ENCODE measurements at regions not wholly inside any gene's neighbourhood (a gene's known extent, or its start where the extent isn't known, plus 50 kb on each side); places are given as distances from the start of the nearest gene placed in this dataset.
"Not testable (repeated sequence)": the region's sequence is repeated elsewhere in the genome, so short reads cannot be mapped to it uniquely, and the experiment has no call there.

GRCh38 chr22:25493794-25494193 lies 70.7 kb upstream of the GRK3 start:
- TF ChIP-seq CTCF (IDR thresholded peaks at IDR 0.05): no peak
- no peak overlapping the region for H3K4me3 ChIP-seq
- no peak for DNase-seq (ENCODE audit: low spot score in 2 of 2)
- intact Hi-C loops (cut with DNase I): no loop called here
- no peaks in the 10 kb centered on the region for H3K4me1 ChIP-seq
- H3K27ac ChIP-seq: no peak overlapping the region
- peaks cover 0 to 8% of the 10 kb centered on the region in 2 donors for H3K36me3 ChIP-seq
- H3K9me3 ChIP-seq: no peaks in the 10 kb centered on the region
- H3K27me3 ChIP-seq: no peaks in the 10 kb centered on the region

GRCh38 chr22:25494774-25495173 lies 69.7 kb upstream of the GRK3 start:
- no peak for DNase-seq (ENCODE audit: low spot score in 2 of 2)
- H3K4me3 ChIP-seq: no peak overlapping the region
- no peaks in the 10 kb centered on the region for H3K9me3 ChIP-seq
- no peaks in the 10 kb centered on the region for H3K27me3 ChIP-seq
- H3K4me1 ChIP-seq: no peaks in the 10 kb centered on the region
- TF ChIP-seq CTCF (IDR thresholded peaks at IDR 0.05): no peak
- intact Hi-C loops (cut with DNase I): no loop called here
- H3K36me3 ChIP-seq: peaks cover 0 to 6% of the 10 kb centered on the region in 2 donors
- no peak overlapping the region for H3K27ac ChIP-seq

- no peak overlapping the region for H3K4me3 ChIP-seq
- H3K9me3 ChIP-seq: no peaks in the 10 kb centered on the region
- no peak for TF ChIP-seq CTCF (IDR thresholded peaks at IDR 0.05)
- intact Hi-C loops (cut with DNase I): no loop called here
- H3K36me3 ChIP-seq: peaks cover 0 to under 1% of the 10 kb centered on the region in 2 donors
- H3K4me1 ChIP-seq: no peaks in the 10 kb centered on the region
- H3K27ac ChIP-seq: no peak overlapping the region
- H3K27me3 ChIP-seq: no peaks in the 10 kb centered on the region
- DNase-seq (ENCODE audit: low spot score in 2 of 2): no peak
Observed at GRCh38 chr22:25495285-25495684, 69.2 kb upstream of the GRK3 start.

DNA sequence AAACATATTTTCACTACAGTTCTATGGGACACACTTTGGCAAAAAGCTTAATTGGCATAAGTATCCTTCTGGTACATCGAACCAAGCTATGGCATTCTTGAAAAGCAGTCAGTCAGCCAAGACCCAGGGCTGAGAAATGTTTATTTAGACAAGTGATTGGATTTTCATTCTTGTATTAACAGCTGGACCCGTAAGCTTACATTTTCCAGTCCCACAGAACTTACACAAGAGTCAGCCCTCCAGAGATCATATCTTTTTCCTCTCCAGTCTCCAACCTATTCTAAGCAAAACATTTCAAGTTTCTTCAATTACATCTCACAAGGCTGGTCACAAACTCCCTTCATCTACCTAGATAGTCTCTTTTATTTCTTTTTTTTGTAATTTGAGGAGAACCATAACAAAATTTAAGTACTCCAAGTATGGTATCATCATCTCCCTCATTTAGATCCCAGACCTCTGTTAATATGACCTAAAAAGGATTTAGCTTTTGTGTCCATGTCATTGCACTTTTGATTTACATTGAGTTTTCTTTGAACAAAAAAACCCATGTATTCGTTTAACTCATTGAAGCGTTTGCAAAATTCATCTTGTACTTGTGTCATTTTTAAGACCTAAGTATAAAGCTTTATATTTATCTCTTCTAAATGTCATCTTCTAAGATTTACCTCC lies 67.9 kb upstream of the GRK3 start:
- no peak overlapping the region for H3K4me3 ChIP-seq
- no peaks in the 10 kb centered on the region for H3K4me1 ChIP-seq
- DNase-seq (ENCODE audit: low spot score in 2 of 2): no peak
- H3K27me3 ChIP-seq: no peaks in the 10 kb centered on the region
- intact Hi-C loops (cut with DNase I): no loop called here
- H3K27ac ChIP-seq: no peak overlapping the region
- TF ChIP-seq CTCF (IDR thresholded peaks at IDR 0.05): no peak
- H3K36me3 ChIP-seq: no peaks in the 10 kb centered on the region
- no peaks in the 10 kb centered on the region for H3K9me3 ChIP-seq

- Histone ChIP-seq H3K36me3 (no peaks in the 10 kb centered on the region), H3K9me3 (no peaks in the 10 kb centered on the region), H3K27ac (no peak overlapping the region), H3K27me3 (no peaks in the 10 kb centered on the region), H3K4me1 (no peaks in the 10 kb centered on the region), H3K4me3 (no peak overlapping the region)
- DNase-seq (ENCODE audit: low spot score in 2 of 2): no peak
- TF ChIP-seq CTCF (IDR thresholded peaks at IDR 0.05): no peak
- intact Hi-C loops (cut with DNase I): no loop called here
Observed at GRCh38 chr22:25497181-25497641, 67.3 kb upstream of the GRK3 start.

DNA sequence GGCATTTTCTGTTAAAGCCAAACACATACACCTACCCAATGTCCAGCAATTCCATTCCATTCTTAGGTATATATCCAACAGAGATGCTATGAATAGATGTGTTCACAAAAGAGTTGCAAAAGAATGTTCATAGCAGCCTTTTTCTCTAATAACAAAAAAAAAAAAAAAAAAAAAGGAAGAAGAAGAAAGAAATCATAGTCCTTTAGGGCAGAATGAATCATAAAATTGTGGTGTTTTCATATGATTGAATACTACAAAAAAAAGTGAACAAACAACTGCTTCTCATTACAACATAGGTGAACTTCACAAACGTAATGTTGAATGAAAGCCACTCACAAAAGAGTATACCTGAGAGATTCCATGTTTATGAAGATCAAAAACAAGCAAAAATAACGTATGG lies 66.8 kb upstream of the GRK3 start:
- no peaks in the 10 kb centered on the region for H3K27me3 ChIP-seq
- no peak for DNase-seq (ENCODE audit: low spot score in 2 of 2)
- TF ChIP-seq CTCF (IDR thresholded peaks at IDR 0.05): no peak
- H3K4me3 ChIP-seq: no peak overlapping the region
- no peaks in the 10 kb centered on the region for H3K4me1 ChIP-seq
- intact Hi-C loops (cut with DNase I): no loop called here
- H3K27ac ChIP-seq: no peak overlapping the region
- no peaks in the 10 kb centered on the region for H3K9me3 ChIP-seq
- H3K36me3 ChIP-seq: no peaks in the 10 kb centered on the region

DNA sequence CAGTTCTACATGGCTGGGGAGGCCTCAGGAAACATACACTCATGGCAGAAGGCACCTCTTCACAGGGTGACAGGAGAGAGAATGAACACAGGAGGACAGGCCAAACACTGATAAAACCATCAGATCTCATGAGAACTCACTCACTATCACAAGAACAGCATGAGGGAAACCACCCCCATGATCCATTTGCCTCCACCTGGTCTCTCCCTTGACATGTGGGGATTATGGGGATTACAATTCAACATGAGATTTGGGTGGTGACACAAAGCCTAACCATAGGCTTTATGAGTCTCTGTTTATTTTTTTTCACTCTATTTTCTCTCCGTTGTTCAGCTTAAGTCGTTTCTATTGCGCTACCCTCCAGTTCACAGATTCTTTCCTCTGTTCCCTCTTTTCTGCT lies 63.8 kb upstream of the GRK3 start:
- H3K36me3 ChIP-seq; H3K4me1 ChIP-seq; DNase-seq (ENCODE audit: low spot score in 2 of 2); intact Hi-C loops (cut with DNase I); H3K27ac ChIP-seq; H3K4me3 ChIP-seq; H3K9me3 ChIP-seq; H3K27me3 ChIP-seq: not testable (repeated sequence)

- intact Hi-C loops (cut with DNase I): not testable (repeated sequence)
Observed at GRCh38 chr22:25504017-25504416, 60.5 kb upstream of the GRK3 start.

More at GRCh38 chr22:25504017-25504416, 60.5 kb upstream of the GRK3 start:
- not testable (repeated sequence) for H3K27ac ChIP-seq; H3K9me3 ChIP-seq; H3K27me3 ChIP-seq; DNase-seq (ENCODE audit: low spot score in 2 of 2); H3K36me3 ChIP-seq; H3K4me3 ChIP-seq; H3K4me1 ChIP-seq

All from ascending aorta (tissue), 2 donors.